NCI-H82 (cell line): ENCODE measurements at regions not wholly inside any gene's neighbourhood (a gene's known extent, or its start where the extent isn't known, plus 50 kb on each side); places are given as distances from the start of the nearest gene placed in this dataset.

Experiments used
- DNase-seq: peaks from one replicate; lab custom pipeline; 2025; lab: John Stamatoyannopoulos, UW

GRCh38 chrX:10079231-10079630 lies 77.5 kb upstream of the CLCN4 start:
- no peak for DNase-seq

GRCh38 chrX:10083809-10084208 lies 73.0 kb upstream of the CLCN4 start:
- no peak for DNase-seq

- no peak for DNase-seq
These were observed 71.6 kb upstream of the CLCN4 start for GRCh38 chrX:10085223-10085622.

GRCh38 chrX:10086676-10087075 lies 70.1 kb upstream of the CLCN4 start:
- no peak for DNase-seq

- no peak for DNase-seq
These were observed 69.4 kb upstream of the CLCN4 start for GRCh38 chrX:10087391-10087790.

- DNase-seq: no peak
These were observed 67.4 kb upstream of the CLCN4 start for GRCh38 chrX:10089378-10089795.

GRCh38 chrX:10090319-10090718 lies 66.5 kb upstream of the CLCN4 start:
- DNase-seq: no peak

GRCh38 chrX:10095246-10095645 lies 61.5 kb upstream of the CLCN4 start:
- DNase-seq: no peak

GRCh38 chrX:10095698-10096432 lies 60.9 kb upstream of the CLCN4 start:
- DNase-seq: no peak

- no peak for DNase-seq
These were observed 58.5 kb upstream of the CLCN4 start for GRCh38 chrX:10098270-10098713.

- no peak for DNase-seq
These were observed 57.4 kb upstream of the CLCN4 start for GRCh38 chrX:10099411-10099810.

GRCh38 chrX:10101269-10101668 lies 55.5 kb upstream of the CLCN4 start:
- DNase-seq: no peak

GRCh38 chrX:10102046-10102704 lies 54.6 kb upstream of the CLCN4 start:
- DNase-seq: no peak

GRCh38 chrX:10103023-10103422 lies 53.8 kb upstream of the CLCN4 start:
- DNase-seq: no peak

GRCh38 chrX:10104958-10105658 lies 51.7 kb upstream of the CLCN4 start:
- DNase-seq: no peak

GRCh38 chrX:10106806-10107205 lies 50.0 kb upstream of the CLCN4 start:
- DNase-seq: peak; percentile 0
